COR-L47 (cell line): ENCODE measurements at regions not wholly inside any gene's neighbourhood (a gene's known extent, or its start where the extent isn't known, plus 50 kb on each side); places are given as distances from the start of the nearest gene placed in this dataset.

ENCODE experiments used
- DNase-seq: peaks from one replicate; lab custom pipeline; 2025; lab: John Stamatoyannopoulos, UW

DNA sequence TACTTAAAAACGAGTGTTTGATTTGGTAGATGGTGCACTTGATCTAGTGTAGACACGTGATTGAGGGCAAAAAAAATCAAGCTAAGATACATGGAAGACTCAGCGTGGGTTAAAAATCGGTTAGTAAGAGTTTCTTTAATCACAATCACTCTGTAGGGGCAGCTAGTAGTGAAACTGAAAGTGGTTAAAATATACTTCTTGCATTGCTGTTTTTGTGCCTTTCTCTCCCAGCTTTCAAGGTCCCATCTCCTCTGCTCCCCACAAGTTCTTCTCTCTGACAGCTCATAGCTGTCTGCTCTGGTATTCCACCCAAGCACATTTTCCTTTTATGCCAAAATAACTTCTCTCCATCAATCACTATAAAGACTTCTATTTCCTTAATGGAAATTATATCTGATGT, 1089.7 kb downstream of the EFNB2 start:
- DNase-seq: no peak

DNA sequence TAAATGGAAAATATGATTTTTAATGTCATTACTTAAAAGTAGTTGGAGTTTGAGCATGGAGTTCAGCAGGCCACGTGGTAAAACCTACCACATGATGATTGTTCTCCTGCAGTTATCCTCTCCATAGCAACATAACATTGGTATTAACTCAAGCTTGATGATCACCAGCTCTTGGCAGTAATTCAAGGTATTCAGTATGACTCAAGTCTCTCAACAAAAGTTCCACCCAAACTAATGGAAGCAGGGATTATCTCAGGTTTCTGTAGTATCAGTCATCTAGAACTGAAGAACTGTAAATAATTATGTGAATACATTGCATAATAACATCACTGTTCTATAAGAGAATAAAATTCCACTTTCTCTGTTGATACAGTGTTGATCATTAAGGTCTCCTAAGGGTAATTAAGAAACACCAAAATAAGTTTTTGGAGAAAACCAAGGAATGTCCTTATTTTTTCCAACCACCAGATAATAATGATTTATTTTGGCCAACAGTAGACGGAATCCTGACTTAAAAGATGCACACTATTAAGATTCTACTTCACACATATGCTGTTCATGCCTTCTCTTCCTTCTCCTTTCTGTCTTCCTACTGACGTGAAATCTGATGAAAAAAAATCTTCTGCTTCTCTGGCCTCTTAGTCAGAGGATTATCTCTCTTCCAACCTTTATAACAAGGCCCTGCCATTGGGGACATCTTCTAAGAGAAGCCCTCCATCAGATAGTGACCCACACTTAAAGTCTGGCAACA, 1092.3 kb downstream of the EFNB2 start:
- DNase-seq: peak; percentile 34

DNA sequence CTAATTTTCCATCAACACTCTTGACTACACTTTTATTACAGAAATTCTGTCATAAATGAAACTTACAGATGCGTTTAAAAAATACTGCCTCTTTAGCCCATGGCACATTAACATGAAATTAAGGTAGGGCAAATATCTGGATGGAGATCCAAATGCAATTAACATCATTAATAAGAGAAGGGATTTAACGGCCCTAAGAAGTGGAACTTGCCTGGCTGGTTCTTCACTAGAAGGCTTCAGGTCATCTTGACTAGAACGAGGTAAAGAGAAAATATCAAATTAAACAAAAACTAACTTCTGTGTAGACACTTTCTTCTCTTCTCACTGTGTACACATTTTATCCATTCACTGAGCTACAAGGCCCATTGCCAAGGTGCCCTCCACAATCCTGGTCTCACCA, 1093.4 kb downstream of the EFNB2 start:
- no peak for DNase-seq

DNA sequence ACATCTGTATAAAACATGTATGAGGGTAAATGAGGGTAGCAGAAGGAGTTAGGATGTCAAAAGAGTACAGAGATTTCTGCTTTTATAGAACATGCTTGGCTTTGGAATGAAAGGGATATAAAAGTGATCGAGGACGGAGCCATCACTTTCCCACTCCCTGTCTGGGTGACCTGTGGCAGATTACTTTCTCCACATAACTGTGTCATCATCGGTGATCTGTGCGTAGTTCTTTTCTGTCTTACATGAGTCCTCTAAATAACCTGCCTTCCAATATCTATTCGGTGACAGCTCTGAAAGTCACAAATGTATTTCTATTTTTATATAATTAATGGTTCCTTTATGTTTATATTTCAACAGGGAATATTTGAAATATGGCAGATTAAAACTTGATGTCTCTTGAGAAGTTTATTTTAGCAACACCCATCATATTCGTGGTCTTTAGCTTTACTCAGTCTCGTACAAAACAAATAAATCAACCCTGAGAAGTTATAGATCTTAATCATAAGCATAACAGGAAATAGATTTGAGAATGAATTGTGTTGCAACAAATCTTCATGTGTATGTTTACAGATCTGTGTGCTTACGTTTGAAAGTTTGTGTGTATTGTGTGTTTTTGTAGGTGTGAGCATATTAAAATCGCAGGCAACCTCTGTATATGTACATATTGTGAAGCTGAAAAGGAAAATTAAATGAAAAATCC, 1094.3 kb downstream of the EFNB2 start:
- no peak for DNase-seq

DNA sequence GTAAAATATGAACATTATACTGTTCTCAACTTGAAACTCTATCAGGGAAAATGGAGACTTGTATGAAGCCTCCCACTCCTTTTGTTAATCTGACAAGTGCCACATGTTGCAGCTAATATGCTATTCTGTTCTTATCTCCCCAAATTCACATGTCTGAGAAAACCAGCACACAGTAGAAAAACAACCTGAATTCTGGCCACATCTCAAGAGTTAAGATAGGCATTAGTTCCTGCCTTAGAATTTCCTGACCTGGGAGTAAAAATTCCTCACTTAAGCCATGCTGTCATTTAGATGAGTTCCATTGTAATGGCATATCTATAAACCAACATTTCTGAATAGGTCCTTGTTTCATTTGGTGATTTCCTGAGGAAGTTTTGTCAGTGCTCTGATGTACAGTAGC, 1098.5 kb downstream of the EFNB2 start:
- DNase-seq: no peak

DNA sequence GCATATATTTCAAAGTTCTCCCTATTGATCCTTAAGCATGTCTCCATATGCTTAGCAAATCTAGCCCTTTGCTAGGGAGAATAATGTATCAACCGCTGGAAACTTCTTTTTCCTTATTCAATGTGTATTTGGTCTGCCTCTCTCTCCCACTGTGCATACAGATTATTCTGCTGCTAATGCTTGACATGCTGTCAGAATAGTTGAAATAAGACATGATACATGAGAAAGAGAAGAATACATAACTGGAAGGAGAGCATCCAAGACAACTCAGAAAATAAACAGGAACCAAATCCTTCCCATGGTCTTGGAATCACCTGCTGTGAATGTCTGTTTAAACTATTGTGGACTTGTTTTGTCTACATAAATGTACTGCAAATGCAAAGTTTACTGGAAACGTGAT, 1103.0 kb downstream of the EFNB2 start:
- no peak for DNase-seq

DNA sequence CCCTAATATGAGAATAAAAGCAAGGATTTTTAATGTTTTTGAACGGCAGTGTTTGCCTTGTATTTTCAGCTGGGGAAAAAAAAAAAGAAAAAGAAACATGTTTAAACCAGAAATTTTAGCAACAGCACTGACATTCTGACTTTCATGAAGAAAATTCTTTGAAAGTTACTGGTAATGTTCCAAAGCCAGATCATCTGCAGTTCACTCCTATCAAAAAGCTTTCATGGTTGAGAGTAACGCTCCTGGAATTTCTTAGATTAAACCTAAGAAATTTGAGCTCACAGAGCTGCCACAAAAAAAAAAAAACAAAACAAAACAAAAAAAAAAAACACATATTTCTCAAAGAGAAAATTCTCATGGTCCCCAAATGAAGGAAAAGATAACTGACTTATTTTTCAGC, 1106.7 kb downstream of the EFNB2 start:
- DNase-seq: no peak

DNA sequence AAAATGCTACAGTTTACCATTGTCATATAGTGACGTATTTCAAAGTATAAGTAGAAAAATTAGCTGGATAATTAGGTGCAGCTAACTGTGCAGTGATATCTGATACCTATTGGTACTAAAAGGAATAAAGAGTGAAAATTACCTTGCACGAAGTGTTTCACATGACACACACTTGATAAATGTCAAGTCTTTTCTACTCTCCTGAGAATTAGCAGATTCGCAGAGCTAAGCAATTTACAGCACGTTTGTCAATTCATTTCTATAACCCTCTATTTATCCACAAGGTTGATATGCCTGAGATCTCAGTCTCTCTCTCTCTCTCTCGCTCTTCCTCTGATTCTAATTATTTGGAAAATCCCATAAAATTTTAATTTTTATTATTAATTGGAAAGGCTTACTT, 1109.0 kb downstream of the EFNB2 start:
- no peak for DNase-seq

DNA sequence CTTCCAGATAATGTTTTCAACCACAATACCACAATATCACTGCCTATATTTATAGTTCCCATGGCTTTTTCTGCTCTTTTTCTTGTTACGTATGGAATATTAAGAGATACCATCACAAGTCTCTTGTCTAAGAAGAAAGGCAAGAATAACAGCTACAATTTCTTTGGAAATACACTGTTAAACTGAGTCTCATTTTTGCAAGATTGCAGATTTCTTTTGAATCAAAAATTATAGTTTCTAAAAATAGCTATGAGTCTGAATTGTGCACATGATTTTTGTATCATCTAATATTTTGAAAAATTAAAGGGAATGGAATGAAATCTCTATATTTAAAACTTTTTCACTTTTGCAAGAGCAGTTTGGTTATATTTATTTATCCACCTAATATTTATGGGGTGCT, 1120.8 kb downstream of the EFNB2 start:
- no peak for DNase-seq

DNA sequence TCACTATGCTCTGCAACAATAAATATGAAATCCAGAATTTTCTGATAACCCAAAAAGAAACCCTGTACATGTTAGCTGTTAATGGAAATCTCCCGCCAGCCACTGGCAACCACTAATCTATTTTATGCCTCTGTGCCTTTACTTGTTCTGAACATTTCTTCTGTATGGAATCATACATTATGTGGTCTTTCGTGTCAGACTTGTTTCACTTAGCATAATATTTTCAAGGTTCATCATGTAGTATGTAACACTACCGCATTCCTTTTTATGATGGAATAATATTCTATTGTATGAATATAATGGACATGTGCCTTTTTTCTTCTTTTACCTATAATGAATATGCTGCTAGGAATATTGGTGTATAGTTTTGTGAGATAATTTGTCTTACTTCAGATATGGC, 1123.3 kb downstream of the EFNB2 start:
- DNase-seq: no peak

DNA sequence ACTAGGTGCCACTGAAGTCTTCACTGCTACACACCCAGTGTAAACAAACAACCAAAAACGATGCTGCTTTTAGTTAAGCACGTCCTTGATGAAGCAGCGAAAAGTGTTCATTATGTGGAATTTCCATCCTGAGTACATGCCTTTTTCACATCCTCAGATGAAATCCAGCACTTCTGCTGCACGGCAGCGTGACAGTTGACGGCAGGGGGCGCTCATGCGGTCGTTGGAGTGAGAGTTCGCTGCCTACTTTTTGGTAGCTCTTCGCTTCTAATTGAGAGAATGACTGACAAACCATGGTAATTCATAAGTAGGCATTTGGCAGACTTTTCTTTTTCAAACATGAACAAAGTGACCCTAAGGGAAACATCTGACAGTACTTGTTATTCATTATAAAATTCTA, 1124.9 kb downstream of the EFNB2 start:
- DNase-seq: no peak

DNA sequence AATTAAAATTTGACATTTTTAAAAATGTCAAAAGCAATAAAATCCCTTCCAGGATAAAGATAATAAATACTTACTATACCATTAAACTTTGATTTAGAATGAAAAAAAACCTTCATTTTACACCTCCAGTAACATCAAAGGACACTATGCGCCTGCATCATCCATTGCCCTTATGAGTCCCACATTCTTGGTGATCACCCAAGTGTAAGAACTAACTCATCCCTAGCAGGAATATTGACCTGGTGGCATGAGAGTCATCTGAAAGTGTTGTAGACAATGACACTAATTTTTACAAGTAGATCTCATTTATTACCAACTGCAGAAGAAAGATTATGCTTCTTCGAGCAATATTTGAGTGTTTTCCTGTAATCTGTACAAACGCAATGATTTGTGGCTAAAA, 1128.9 kb downstream of the EFNB2 start:
- DNase-seq: no peak

DNA sequence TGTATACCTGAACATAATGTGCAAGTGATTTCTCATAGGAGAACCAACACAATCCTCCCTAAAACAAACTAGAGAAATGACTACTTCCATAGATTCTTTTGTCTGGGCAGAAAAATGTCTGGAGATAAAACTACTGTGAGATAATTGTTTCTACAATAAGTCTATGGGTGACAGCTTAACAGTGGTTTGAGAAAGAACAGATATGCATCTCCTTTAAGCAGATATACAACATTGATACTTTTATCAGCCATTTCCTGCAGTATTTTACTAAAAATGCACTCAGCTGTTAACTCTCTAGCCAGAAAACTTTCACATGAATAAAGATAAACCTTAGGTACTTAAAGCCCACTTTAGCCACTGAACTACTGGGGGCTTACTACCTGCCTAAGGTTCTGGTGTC, 1132.4 kb downstream of the EFNB2 start:
- DNase-seq: no peak

DNA sequence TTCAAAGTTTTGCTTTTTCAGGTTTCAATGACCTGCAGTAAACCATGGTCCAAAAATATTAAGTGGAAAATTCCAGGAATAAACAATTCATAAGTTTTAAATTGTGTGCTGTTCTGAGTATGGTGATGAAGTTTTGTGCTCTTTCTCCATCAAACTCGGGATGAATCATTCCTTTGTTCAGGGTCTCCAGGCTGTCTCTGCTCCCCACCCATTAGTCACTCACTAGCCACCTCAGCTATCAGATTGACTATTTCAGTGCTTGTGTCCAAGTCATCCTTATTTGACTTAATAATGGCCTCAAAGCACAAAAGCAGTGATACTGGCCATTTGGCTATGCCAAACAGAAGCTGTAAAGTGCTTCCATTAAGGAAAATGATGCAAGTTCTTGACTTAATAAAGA, 1140.4 kb downstream of the EFNB2 start:
- no peak for DNase-seq

DNA sequence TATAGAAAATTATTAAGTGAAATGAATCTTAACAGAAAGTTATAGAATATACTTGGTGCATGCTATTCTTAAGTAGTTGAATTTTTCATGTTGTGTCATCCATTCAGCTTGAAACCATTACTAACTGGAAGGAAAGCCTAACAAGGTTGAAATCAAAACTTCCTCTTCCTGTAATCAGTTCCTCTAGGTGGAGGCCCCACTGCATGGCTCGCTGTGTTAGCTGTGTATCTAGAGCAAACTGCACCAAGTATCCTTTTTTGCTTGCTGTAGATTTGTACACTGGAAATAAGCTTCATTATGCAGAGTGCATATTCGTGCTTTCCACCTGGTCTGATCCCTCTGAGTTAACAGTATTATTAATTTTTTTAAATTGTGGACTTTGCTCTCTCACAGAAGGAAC, 1146.1 kb downstream of the EFNB2 start:
- no peak for DNase-seq

DNA sequence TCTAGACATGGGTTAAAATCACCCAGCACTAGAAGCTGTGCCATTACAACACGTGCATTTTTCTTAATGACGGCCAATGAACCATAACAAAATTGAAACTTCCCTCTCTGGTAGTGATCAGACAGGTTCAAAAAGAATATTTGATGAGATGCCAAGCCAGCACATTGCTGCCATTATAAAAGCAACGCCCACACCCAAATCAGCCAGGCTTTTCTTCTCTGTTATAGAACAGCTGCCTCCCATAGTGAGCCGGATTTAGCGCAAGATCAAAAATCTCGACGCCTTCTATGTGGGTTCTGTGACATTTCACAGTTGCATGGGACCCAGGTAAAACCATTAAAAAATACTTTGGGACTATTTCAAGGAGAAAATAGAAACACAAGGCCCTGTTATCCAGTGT, 1158.0 kb downstream of the EFNB2 start:
- DNase-seq: no peak

DNA sequence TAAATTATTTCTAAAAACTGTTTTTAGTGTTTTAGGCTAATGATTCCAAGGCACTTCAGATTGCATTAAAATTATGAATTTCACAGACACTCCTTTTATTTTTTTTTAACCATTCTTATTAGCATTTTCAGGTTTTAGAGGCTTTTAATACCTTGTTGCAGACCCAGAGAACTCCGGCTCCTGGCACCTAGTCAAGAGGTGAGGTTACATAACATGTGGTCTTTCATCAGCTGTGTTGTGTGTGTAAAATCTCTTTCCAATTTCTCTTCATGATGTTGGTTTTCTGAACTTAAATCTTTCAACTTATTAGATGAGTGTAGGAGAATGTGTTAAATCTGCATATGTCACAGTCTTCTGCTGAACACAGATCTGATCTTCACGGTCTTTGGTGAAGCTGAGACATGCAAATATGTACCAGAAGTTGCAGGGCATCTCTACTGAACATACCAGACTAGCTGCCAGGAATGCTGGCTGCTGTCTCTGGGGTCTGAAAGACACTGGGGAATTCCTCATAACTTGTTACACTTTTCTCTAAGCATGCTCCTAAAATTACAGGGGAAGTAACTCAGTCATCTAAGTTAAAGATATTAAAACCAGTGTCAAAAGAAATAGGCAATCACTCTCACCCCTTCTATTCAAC, 1165.3 kb downstream of the EFNB2 start:
- no peak for DNase-seq

DNA sequence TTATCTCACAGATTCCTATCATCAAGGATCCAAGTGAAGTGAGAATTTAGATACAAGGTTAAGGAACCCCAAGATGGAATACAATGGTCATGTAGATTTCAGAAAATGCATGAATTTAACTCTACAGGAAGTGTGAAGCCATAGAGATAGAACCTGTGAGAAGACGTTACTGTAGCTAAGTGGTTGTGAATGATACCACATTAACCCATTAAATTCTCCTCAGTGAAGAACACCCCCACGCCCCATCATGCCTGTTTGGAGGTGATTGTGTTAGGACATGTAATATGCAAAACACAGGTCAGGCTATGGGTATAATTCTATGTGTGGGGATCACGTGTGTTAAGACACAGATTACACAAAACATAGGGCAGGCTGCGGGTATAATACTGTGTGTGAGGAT, 1166.7 kb downstream of the EFNB2 start:
- no peak for DNase-seq

DNA sequence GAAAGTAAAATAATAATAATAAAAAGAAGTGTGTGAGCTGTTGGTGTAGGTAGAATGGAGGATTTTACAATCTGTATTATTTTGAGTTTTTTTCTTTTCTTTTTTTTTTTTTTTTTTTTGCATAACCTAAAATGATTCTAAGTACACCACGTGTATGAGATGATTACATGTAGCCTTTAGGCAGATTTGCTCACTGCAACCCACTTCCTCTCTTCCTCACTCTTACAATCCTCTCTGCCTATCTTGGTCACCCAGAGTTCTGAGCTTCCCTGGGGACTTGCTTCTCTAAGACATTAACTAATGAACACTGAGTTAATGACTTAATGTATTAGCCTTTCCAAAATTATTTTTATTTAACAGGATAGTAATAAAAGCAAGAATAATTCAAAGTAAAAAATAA, 1169.6 kb downstream of the EFNB2 start:
- no peak for DNase-seq

DNA sequence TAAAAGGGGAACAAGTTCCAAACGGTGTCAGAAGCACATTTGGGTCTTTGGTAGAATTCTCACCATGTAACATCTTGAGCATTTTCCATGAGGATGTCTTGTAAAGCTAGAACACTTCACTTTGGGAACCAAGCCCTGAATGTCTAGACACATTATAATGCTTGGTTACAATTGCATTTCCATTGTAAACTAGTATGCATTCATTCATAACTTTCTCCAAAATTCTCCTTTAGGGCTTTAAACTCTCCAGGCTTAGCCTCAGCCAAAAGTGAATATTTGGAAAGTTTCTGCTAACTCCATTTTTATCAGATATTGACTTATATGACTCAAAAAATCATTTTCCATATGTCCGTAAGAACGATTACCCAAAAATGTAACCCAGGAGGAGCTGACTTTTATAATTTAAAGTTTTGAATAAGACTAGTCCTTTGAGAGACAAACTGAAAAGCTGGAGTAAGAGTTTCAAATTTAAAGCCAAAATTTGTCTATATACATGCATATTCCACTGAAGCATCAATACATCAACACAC, 1170.4 kb downstream of the EFNB2 start:
- DNase-seq: no peak

DNA sequence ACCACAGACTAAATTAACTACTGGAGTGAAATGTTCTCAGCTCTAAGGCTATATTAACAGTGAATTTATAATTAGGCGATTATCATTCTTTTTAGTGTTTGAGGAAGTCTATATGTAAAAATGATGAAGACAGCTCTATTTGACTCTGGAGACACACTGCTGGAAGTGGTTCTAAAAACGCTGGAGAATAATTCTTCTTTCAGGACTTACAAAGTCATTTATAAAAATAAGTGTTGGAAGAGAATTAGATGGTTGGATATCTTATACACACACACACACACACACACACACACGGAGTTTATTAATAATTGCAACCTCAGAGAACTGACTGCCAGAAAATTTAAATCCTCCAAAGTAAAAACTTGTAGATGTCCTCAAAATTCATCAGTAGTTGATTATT, 1171.3 kb downstream of the EFNB2 start:
- DNase-seq: no peak

DNA sequence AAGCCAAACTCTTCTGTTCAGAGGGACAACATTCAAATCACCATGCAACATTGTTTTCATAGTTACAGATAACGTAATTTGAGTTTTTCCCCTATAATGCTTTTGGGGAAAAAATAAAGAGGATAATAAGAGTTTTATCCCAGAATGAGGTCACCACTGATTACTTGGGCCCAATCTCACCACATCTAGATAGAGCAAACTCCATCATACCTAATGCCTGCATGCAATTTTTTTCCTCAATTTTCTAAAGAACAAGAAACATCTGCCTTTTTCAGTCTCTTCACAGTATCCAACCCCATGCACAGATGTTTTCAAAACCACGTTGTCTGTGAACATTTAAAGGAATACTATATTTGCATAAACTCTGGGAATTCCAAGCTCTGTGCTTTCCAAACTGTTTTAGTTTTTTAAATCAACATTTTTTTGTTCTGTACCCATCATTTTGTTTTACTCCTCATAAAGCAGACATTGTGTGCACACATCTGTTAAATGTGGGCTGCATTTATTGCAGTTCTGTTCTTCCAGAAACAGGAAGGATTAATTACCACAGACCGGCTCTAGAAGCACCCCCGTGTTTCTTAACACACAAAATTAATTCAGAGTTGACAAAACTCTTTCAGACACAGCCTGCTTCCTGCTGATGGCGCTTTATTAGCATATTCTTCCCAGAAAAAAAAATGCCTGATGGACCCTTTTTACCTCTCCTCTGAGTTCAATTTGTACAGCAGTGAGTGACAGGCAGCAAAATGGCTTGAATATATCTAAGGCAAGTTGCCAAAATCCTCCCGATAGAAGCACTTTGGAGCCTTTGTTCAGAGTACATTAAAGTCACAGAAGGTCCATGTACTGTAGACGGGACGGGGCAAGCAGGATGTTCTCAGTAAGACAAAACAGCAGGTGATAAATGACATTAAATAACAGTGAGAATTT, 1171.9 kb downstream of the EFNB2 start:
- DNase-seq: peak; percentile 87
